Thoracic aorta (tissue), 2 donors: ENCODE measurements at regions not wholly inside any gene's neighbourhood (a gene's known extent, or its start where the extent isn't known, plus 50 kb on each side); places are given as distances from the start of the nearest gene placed in this dataset.

Source experiments
- ATAC-seq: fragments of 150-250 bp; one replicate; pipeline ENCODE4 v1.8.0; 2017; ENCODE audit warnings: low read depth; ENCODE audit not compliant: insufficient number of reproducible peaks, low FRiP score
- DNase-seq: peaks from one replicate; pipeline ENCODE4 v3.0.0-alpha.2; 2020; ENCODE audit warnings: low spot score
- H3K27ac ChIP-seq, 2 donors: fragments of 200-600 bp; sonication (generic); 1 replicate in 1 of 2; 2 replicates in 1 of 2; pipeline ENCODE4 v1.5.1; 2016; ENCODE audit warnings: mild to moderate bottlenecking in 2 of 2, moderate library complexity in 2 of 2
- H3K27me3 ChIP-seq: fragments of 200-600 bp; sonication (generic); replicated peaks from 2 replicates; pipeline ENCODE4 v1.6.0; 2016; ENCODE audit warnings: mild to moderate bottlenecking; ENCODE audit not compliant: insufficient read depth
- H3K36me3 ChIP-seq: fragments of 200-600 bp; sonication (generic); one replicate; pipeline ENCODE4 v1.5.1; 2016
- H3K4me1 ChIP-seq, 2 donors: fragments of 200-600 bp; sonication (generic); 1 replicate in 1 of 2; 2 replicates in 1 of 2; pipeline versions ENCODE4 v1.5.1 to v1.6.0; 2016; ENCODE audit warnings: low read depth in 2 of 2, mild to moderate bottlenecking in 1 of 2; ENCODE audit not compliant: control insufficient read depth in 1 of 2
- H3K4me3 ChIP-seq: fragments of 200-600 bp; sonication (generic); 2 replicates; pipeline ENCODE4 v1.5.1; 2016; ENCODE audit warnings: mild to moderate bottlenecking
- H3K9me3 ChIP-seq: fragments of 200-600 bp; sonication (generic); 2 replicates; pipeline ENCODE4 v1.5.1; 2016
- TF ChIP-seq, protein P1 (sequence below): fragments of 200-600 bp; sonication (generic); IDR thresholded peaks from one replicate; pipeline ENCODE4 v1.5.1; 2019; ENCODE audit warnings: antibody characterized with exemption

- H3K27me3 ChIP-seq = no peaks in the 10 kb centered on the region
- TF ChIP-seq, protein P1, sequence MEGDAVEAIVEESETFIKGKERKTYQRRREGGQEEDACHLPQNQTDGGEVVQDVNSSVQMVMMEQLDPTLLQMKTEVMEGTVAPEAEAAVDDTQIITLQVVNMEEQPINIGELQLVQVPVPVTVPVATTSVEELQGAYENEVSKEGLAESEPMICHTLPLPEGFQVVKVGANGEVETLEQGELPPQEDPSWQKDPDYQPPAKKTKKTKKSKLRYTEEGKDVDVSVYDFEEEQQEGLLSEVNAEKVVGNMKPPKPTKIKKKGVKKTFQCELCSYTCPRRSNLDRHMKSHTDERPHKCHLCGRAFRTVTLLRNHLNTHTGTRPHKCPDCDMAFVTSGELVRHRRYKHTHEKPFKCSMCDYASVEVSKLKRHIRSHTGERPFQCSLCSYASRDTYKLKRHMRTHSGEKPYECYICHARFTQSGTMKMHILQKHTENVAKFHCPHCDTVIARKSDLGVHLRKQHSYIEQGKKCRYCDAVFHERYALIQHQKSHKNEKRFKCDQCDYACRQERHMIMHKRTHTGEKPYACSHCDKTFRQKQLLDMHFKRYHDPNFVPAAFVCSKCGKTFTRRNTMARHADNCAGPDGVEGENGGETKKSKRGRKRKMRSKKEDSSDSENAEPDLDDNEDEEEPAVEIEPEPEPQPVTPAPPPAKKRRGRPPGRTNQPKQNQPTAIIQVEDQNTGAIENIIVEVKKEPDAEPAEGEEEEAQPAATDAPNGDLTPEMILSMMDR = no peak
- no peaks in the 10 kb centered on the region for H3K36me3 ChIP-seq
- no peaks in the 10 kb centered on the region for H3K9me3 ChIP-seq
- DNase-seq = no peak
- H3K4me3 ChIP-seq = no peak overlapping the region
- H3K27ac ChIP-seq = no peak overlapping the region
- no peak for ATAC-seq
- peaks cover 0 to 38% of the 10 kb centered on the region in 2 donors for H3K4me1 ChIP-seq
Observed at GRCh38 chr10:44806950-44807349, 104.2 kb upstream of the TMEM72 start.

DNA sequence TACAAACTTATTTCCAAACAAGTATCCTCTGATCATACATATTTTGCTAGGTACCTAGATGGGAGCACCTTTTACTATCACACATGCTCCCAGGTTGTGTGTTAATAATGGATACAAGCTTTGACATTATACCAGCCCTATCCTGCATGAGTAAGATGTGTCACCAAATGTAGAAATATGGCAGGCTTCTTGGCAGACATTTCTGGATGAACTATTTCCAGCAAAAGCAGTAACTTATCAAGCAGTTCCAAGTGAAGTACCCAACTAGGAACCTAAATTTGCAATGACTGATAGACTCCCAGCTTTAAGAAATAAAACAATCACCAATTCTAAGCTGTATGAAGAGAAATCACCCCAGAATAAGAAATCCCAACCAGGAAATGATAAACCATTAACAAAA, 103.7 kb upstream of the TMEM72 start:
- TF ChIP-seq, protein P1 = no peak
- no peak for DNase-seq
- Histone ChIP-seq H3K27ac (no peak overlapping the region), H3K36me3 (no peaks in the 10 kb centered on the region), H3K4me3 (no peak overlapping the region), H3K27me3 (no peaks in the 10 kb centered on the region), H3K4me1 (peaks cover 0 to 33% of the 10 kb centered on the region in 2 donors), H3K9me3 (no peaks in the 10 kb centered on the region)
- no peak for ATAC-seq

DNA sequence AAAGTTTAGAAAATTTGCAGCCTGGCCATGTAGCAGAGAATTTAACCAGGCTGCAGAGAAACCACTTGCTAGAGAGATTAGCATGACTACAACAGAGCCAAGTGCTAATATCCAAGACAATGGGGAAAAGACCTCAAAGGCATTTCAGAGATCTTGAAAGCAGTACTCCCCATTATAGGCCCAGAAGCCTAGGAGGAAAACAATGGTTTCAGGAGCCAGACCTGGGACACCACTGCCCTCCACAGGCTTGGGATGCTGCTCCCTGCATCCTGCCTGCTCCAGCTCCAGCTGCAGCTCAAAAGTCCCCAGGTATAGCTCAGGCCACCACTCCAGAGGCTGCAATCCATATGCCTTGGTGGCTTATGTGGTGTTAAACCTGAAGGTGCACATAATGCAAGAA, 101.5 kb upstream of the TMEM72 start:
- TF ChIP-seq, protein P1 = no peak
- Histone ChIP-seq H3K36me3 (no peaks in the 10 kb centered on the region), H3K27ac (no peak overlapping the region), H3K4me3 (no peak overlapping the region), H3K9me3 (no peaks in the 10 kb centered on the region), H3K27me3 (no peaks in the 10 kb centered on the region), H3K4me1 (peaks cover 0 to 32% of the 10 kb centered on the region in 2 donors)
- ATAC-seq = no peak
- no peak for DNase-seq

DNA sequence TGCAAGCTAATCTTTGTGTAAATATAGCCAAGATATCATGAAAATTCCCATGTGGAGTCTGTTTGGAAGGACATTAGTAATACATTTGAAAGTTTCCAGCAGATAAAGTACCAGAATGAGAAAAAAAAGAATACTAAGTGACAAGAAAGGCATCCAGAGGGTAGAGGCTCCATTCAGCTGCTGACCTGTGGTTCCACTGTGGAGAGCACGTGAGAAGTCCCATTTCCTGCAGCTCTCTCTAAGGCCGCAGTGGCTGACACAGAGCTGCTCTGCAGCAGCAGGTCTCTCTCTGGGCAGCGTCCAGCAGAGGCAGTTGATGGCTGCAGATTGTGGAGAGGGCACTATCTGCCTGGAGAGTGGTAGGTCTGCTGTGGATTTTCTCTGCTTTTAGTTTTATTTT, 100.1 kb upstream of the TMEM72 start:
- H3K9me3 ChIP-seq = no peaks in the 10 kb centered on the region
- H3K36me3 ChIP-seq = no peaks in the 10 kb centered on the region
- TF ChIP-seq, protein P1 = no peak
- H3K27ac ChIP-seq = no peak overlapping the region
- DNase-seq (no peak), ATAC-seq (no peak)
- no peak overlapping the region for H3K4me3 ChIP-seq
- no peaks in the 10 kb centered on the region for H3K27me3 ChIP-seq
- H3K4me1 ChIP-seq = peaks cover 0 to 24% of the 10 kb centered on the region in 2 donors

DNA sequence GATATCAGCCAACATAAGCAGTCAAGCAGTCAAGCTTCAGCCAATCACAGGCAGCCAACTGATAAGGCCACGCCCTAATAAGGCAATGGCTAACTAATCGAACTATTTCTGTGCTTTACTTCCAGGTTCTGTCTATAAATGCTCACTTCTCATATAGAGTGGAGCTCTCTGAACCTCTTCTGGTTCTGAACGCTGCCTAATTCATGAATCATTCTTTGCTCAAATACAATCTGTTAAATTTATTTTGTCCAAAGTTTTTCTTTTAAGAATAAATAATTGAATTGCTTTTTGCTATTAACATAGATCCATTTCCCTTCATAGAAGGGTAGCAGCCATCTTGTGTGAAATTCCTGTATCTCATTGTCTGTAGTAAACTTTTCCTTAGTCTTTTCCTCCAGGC, 97.9 kb upstream of the TMEM72 start:
- H3K4me1 ChIP-seq = peaks cover 0 to 8% of the 10 kb centered on the region in 2 donors
- H3K9me3 ChIP-seq = no peaks in the 10 kb centered on the region
- no peak for ATAC-seq
- no peak for DNase-seq
- H3K4me3 ChIP-seq = no peak overlapping the region
- H3K27me3 ChIP-seq = no peaks in the 10 kb centered on the region
- no peak overlapping the region for H3K27ac ChIP-seq
- H3K36me3 ChIP-seq = no peaks in the 10 kb centered on the region
- TF ChIP-seq, protein P1 = no peak
